SK-N-SH (cell line): ENCODE measurements at regions not wholly inside any gene's neighbourhood (a gene's known extent, or its start where the extent isn't known, plus 50 kb on each side); places are given as distances from the start of the nearest gene placed in this dataset.

Experiments used
- CTCF ChIA-PET: fragments of 300-600, 350-600 bp; formaldehyde crosslinking; extraction: SDS; loops from one replicate; lab custom pipeline; 2021; lab: Yijun Ruan, JAX
- POLR2A ChIA-PET: fragments of 350-600 bp; sonication (Branson Sonifier 250); formaldehyde crosslinking; extraction: SDS; loops from one replicate; lab custom pipeline; 2020; ENCODE audit warnings: antibody characterized with exemption, inconsistent platforms; lab: Yijun Ruan, JAX
- DNase-seq: peaks from one replicate; pipeline ENCODE4 v3.0.0; 2012
- H2AFZ ChIP-seq: fragments of 200-600 bp; sonication (generic); 2 replicates; pipeline ENCODE4 v1.8.1; 2016; ENCODE audit warnings: antibody characterized with exemption, mild to moderate bottlenecking, low read depth
- H3F3A ChIP-seq: fragments of 200-600 bp; sonication (generic); replicated peaks from 2 replicates; pipeline ENCODE3; 2016; ENCODE audit warnings: antibody characterized with exemption, mild to moderate bottlenecking; ENCODE audit not compliant: insufficient read depth
- H3K27ac ChIP-seq, 2 experiments: fragments of 200-500 bp in 1 of 2; fragments of 200-600 bp in 1 of 2; sonication (Bioruptor generic) in 1 of 2; sonication (generic), shearing (Covaris generic) in 1 of 2; 2 replicates each; pipeline versions ENCODE4 v1.5.1 to v1.6.1; 2014 to 2016; ENCODE audit warnings: low read depth in 2 of 2, inconsistent platforms in 1 of 2, low read length in 1 of 2, mild to moderate bottlenecking in 1 of 2, mixed read lengths in 1 of 2
- H3K27me3 ChIP-seq: fragments of 200-600 bp; sonication (generic), shearing (Covaris generic); 2 replicates; pipeline ENCODE4 v1.6.1; 2016; ENCODE audit warnings: mixed run types; ENCODE audit not compliant: insufficient read depth
- H3K36me3 ChIP-seq, 2 experiments: fragments of 200-500 bp in 1 of 2; fragments of 200-600 bp in 1 of 2; sonication (Bioruptor generic) in 1 of 2; sonication (generic) in 1 of 2; replicated peaks in 1 of 2; 2 replicates each; pipeline versions ENCODE3 to v1.5.1; 2014 to 2016; ENCODE audit warnings: low read length in 1 of 2, mild to moderate bottlenecking in 1 of 2; ENCODE audit not compliant: insufficient read depth in 2 of 2, control insufficient read depth in 1 of 2
- H3K4me1 ChIP-seq, 2 experiments: fragments of 200-500 bp in 1 of 2; fragments of 200-600 bp in 1 of 2; sonication (Bioruptor generic) in 1 of 2; sonication (generic), shearing (Covaris generic) in 1 of 2; 2 replicates each; pipeline versions ENCODE4 v1.5.1 to v1.6.1; 2014 to 2016; ENCODE audit warnings: low read depth in 1 of 2, low read length in 1 of 2, mixed run types in 1 of 2; ENCODE audit not compliant: insufficient read depth in 2 of 2, control insufficient read depth in 1 of 2
- H3K4me2 ChIP-seq: fragments of 200-600 bp; sonication (generic), shearing (Covaris generic); 2 replicates; pipeline ENCODE4 v1.6.1; 2017; ENCODE audit warnings: mixed run types
- H3K4me3 ChIP-seq, 2 experiments: fragments of 200-500 bp in 1 of 2; fragments of 200-600 bp in 1 of 2; sonication (Bioruptor generic) in 1 of 2; sonication (generic), shearing (Covaris generic) in 1 of 2; 2 replicates each; pipeline versions ENCODE4 v1.5.1 to v1.8.1; 2014 to 2016; ENCODE audit warnings: low read depth in 2 of 2, inconsistent platforms in 1 of 2, low read length in 1 of 2, mild to moderate bottlenecking in 1 of 2, mixed read lengths in 1 of 2, moderate library complexity in 1 of 2
- H3K79me2 ChIP-seq: fragments of 200-600 bp; sonication (generic); 2 replicates; pipeline ENCODE4 v1.8.1; 2017; ENCODE audit warnings: mild to moderate bottlenecking; ENCODE audit not compliant: insufficient read depth
- H3K9ac ChIP-seq: fragments of 200-600 bp; sonication (generic); 2 replicates; pipeline ENCODE4 v1.6.1; 2017; ENCODE audit warnings: mixed run types
- H3K9me2 ChIP-seq: fragments of 200-600 bp; sonication (generic); 2 replicates; pipeline ENCODE4 v1.6.1; 2017; ENCODE audit warnings: mixed run types
- H3K9me3 ChIP-seq: fragments of 200-600 bp; sonication (generic); 2 replicates; pipeline ENCODE4 v1.6.1; 2017; ENCODE audit warnings: mixed run types, mild to moderate bottlenecking, moderate library complexity
- H4K20me1 ChIP-seq: fragments of 200-600 bp; sonication (generic); 2 replicates; pipeline ENCODE4 v1.6.1; 2017; ENCODE audit warnings: mild to moderate bottlenecking, mixed run types; ENCODE audit not compliant: insufficient read depth
- CTCF ChIP-seq: fragments of 200-600 bp; sonication (generic); IDR thresholded peaks from 2 replicates; pipeline ENCODE4 v1.6.1; 2017; ENCODE audit warnings: antibody characterized with exemption, mild to moderate bottlenecking, moderate library complexity
- EZH2phosphoT487 ChIP-seq: fragments of 200-600 bp; sonication (generic); IDR thresholded peaks from 2 replicates; pipeline ENCODE4 v1.6.1; 2017; ENCODE audit warnings: low read depth, mixed run types, mild to moderate bottlenecking, antibody characterized with exemption, moderate library complexity, borderline replicate concordance
- FOSL2 ChIP-seq: IDR thresholded peaks from 2 replicates; pipeline ENCODE4 v1.4.0; 2012; ENCODE audit warnings: low read depth, mild to moderate bottlenecking, moderate library complexity, borderline replicate concordance
- FOXJ3 ChIP-seq: sonication (generic); formaldehyde crosslinking; IDR thresholded peaks from 2 replicates; pipeline ENCODE4 v1.5.1; 2020; ENCODE audit warnings: mild to moderate bottlenecking, missing genetic modification reagents
- FOXM1 ChIP-seq: IDR thresholded peaks from 2 replicates; pipeline ENCODE4 v1.4.0; 2012; ENCODE audit warnings: low read depth, mild to moderate bottlenecking
- JUND ChIP-seq: IDR thresholded peaks from 2 replicates; pipeline ENCODE4 v1.4.0; 2012
- MAX ChIP-seq: IDR thresholded peaks from 2 replicates; pipeline ENCODE4 v1.4.0; 2012; ENCODE audit warnings: low read depth
- MXI1 ChIP-seq: IDR thresholded peaks from 2 replicates; pipeline ENCODE4 v1.6.1; 2012; ENCODE audit warnings: mild to moderate bottlenecking, low read depth, low read length, improper control_type of control experiment
- POLR2AphosphoS5 ChIP-seq: IDR thresholded peaks from 2 replicates; pipeline ENCODE4 v1.6.1; 2012; ENCODE audit warnings: low read depth, low read length
- RAD21 ChIP-seq: IDR thresholded peaks from 2 replicates; pipeline ENCODE4 v1.6.1; 2012; ENCODE audit warnings: mild to moderate bottlenecking, low read length
- RCOR1 ChIP-seq: fragments of 150-350 bp; IDR thresholded peaks from 2 replicates; pipeline ENCODE4 v1.6.1; 2017; ENCODE audit warnings: antibody characterized with exemption, low read length
- RFX5 ChIP-seq: IDR thresholded peaks from 2 replicates; pipeline ENCODE4 v1.6.1; 2012; ENCODE audit warnings: mild to moderate bottlenecking, improper control_type of control experiment, low read length
- RXRA ChIP-seq: IDR thresholded peaks from 2 replicates; pipeline ENCODE4 v1.4.0; 2012; ENCODE audit warnings: low read depth, mild to moderate bottlenecking, borderline replicate concordance
- SIN3A ChIP-seq: IDR thresholded peaks from 2 replicates; pipeline ENCODE4 v1.6.1; 2012; ENCODE audit warnings: low read depth, mild to moderate bottlenecking, low read length, moderate library complexity, borderline replicate concordance
- TEAD4 ChIP-seq: IDR thresholded peaks from 2 replicates; pipeline ENCODE4 v1.4.0; 2012; ENCODE audit warnings: mild to moderate bottlenecking, borderline replicate concordance; ENCODE audit not compliant: insufficient read depth
- USF1 ChIP-seq: IDR thresholded peaks from 2 replicates; pipeline ENCODE4 v1.4.0; 2012; ENCODE audit warnings: low read depth, borderline replicate concordance
- USF2 ChIP-seq: fragments of 150-350 bp; IDR thresholded peaks from 2 replicates; pipeline ENCODE4 v1.6.1; 2017; ENCODE audit warnings: antibody characterized with exemption, low read length, low read depth, borderline replicate concordance
- ZBTB33 ChIP-seq: IDR thresholded peaks from 2 replicates; pipeline ENCODE4 v1.4.0; 2012; ENCODE audit warnings: low read depth, borderline replicate concordance
- WGBS: methylation state at CpG from one replicate; pipeline ENCODE4 v1.1.6; 2017; ENCODE audit warnings: low lambda C conversion rate; 5-methylcytosine and 5-hydroxymethylcytosine counted together

- Histone ChIP-seq H3K4me2 (no peak overlapping the region), H3K4me3 (no peak overlapping the region), H2AFZ (no peak overlapping the region), H3K27me3 (no peaks in the 10 kb centered on the region), H4K20me1 (no peaks in the 10 kb centered on the region), H3K9ac (no peak overlapping the region), H3K4me1 (peaks cover 0 to 14% of the 10 kb centered on the region in 2 experiments; a peak in 2 of 4 replicates), H3K36me3 (no peaks in the 10 kb centered on the region), H3K27ac (no peak overlapping the region), H3K9me2 (no peaks in the 10 kb centered on the region), H3F3A (no peaks in the 10 kb centered on the region), H3K79me2 (no peaks in the 10 kb centered on the region), H3K9me3 (no peaks in the 10 kb centered on the region)
- 77% methylated on average over 5 of the region's 5 CpGs for WGBS
- POLR2A ChIA-PET, result no interaction called here
- TF ChIP-seq CTCF (peak; percentile 62), RXRA (no peak), SIN3A (no peak), FOXJ3 (CRISPR knock-in tag) (no peak), POLR2AphosphoS5 (no peak), RAD21 (peak; percentile 24; the same call in 1 of the 2 replicates)
- no peak for DNase-seq
- CTCF ChIA-PET, result interaction anchor here (0.8 to 1.9 kb wide), 5 partner anchors 10 to 39 kb away, joined by 3 to 6 read pairs (median 4); no protein-coding TSS in a partner anchor
Observed at GRCh38 chr10:61606959-61607907, 55.5 kb upstream of the CABCOCO1 start.

- Histone ChIP-seq H3K9ac (no peak overlapping the region), H3K4me1 (peaks cover 0 to 8% of the 10 kb centered on the region in 2 experiments; a peak in 2 of 4 replicates), H3K4me2 (no peak overlapping the region), H3K27me3 (no peaks in the 10 kb centered on the region), H2AFZ (no peak overlapping the region), H3K36me3 (no peaks in the 10 kb centered on the region), H3K79me2 (no peaks in the 10 kb centered on the region), H4K20me1 (no peaks in the 10 kb centered on the region), H3K9me3 (no peaks in the 10 kb centered on the region), H3K9me2 (no peaks in the 10 kb centered on the region), H3F3A (no peaks in the 10 kb centered on the region), H3K4me3 (no peak overlapping the region), H3K27ac (no peak overlapping the region)
- ChIA-PET CTCF (no interaction called here), POLR2A (no interaction called here)
- whole genome bisulfite sequencing, result 94% methylated on average over 1 of the region's 1 CpG
- DNase-seq, result no peak
- TF ChIP-seq USF2 (no peak), RCOR1 (no peak), FOSL2 (no peak), FOXM1 (no peak), MAX (no peak), TEAD4 (no peak), FOXJ3 (CRISPR knock-in tag) (no peak), USF1 (no peak), JUND (no peak), SIN3A (no peak), ZBTB33 (no peak), EZH2phosphoT487 (no peak), MXI1 (no peak), RFX5 (no peak)
Observed at GRCh38 chr10:61605221-61605620, 57.5 kb upstream of the CABCOCO1 start.
